ENCODE measurements at regions not wholly inside any gene's neighbourhood (a gene's known extent, or its start where the extent isn't known, plus 50 kb on each side); places are given as distances from the start of the nearest gene placed in this dataset.

- Histone ChIP-seq H3K27ac (no peak overlapping the region), H3K4me1 (replicated peaks) (no peaks in the 10 kb centered on the region), H3K9me3 (no peaks in the 10 kb centered on the region), H3K36me3 (no peaks in the 10 kb centered on the region), H3K4me3 (no peak overlapping the region), H3K27me3 (replicated peaks; ENCODE audit: insufficient read depth) (no peaks in the 10 kb centered on the region)
- intact Hi-C loops (cut with DNase I), result no loop called here
- WGBS, result 86% methylated on average over 3 of the region's 3 CpGs
- TF ChIP-seq POLR2AphosphoS5 (IDR thresholded peaks at IDR 0.05), result no peak
- no peak for TF ChIP-seq CTCF (IDR thresholded peaks at IDR 0.05)
- TF ChIP-seq POLR2A (IDR thresholded peaks at IDR 0.05), result no peak
- no peak for DNase-seq (ENCODE audit: low spot score)
Measured at GRCh38 chr3:88979760-88980159, 127.7 kb upstream of the EPHA3 start.

GRCh38 chr3:88983458-88983857 lies 124.0 kb upstream of the EPHA3 start:
- WGBS, result 93% methylated on average over 1 of the region's 1 CpG
- no peak for DNase-seq (ENCODE audit: low spot score)
- Histone ChIP-seq H3K9me3 (no peaks in the 10 kb centered on the region), H3K4me1 (replicated peaks) (no peaks in the 10 kb centered on the region), H3K4me3 (no peak overlapping the region), H3K36me3 (no peaks in the 10 kb centered on the region), H3K27me3 (replicated peaks; ENCODE audit: insufficient read depth) (no peaks in the 10 kb centered on the region), H3K27ac (no peak overlapping the region)
- intact Hi-C loops (cut with DNase I), result no loop called here
- TF ChIP-seq POLR2A (IDR thresholded peaks at IDR 0.05) (no peak), POLR2AphosphoS5 (IDR thresholded peaks at IDR 0.05) (no peak), CTCF (IDR thresholded peaks at IDR 0.05) (no peak)

GRCh38 chr3:88984256-88984655 lies 123.2 kb upstream of the EPHA3 start:
- Histone ChIP-seq H3K4me1 (replicated peaks) (no peaks in the 10 kb centered on the region), H3K9me3 (no peaks in the 10 kb centered on the region), H3K36me3 (no peaks in the 10 kb centered on the region), H3K27ac (no peak overlapping the region), H3K27me3 (replicated peaks; ENCODE audit: insufficient read depth) (no peaks in the 10 kb centered on the region), H3K4me3 (no peak overlapping the region)
- DNase-seq (ENCODE audit: low spot score), result no peak
- 17% methylated on average over 2 of the region's 2 CpGs for WGBS
- intact Hi-C loops (cut with DNase I), result no loop called here
- no peak for TF ChIP-seq POLR2A (IDR thresholded peaks at IDR 0.05)
- TF ChIP-seq CTCF (IDR thresholded peaks at IDR 0.05), result no peak
- no peak for TF ChIP-seq POLR2AphosphoS5 (IDR thresholded peaks at IDR 0.05)

- Histone ChIP-seq H3K27me3 (replicated peaks; ENCODE audit: insufficient read depth) (no peaks in the 10 kb centered on the region), H3K4me3 (no peak overlapping the region), H3K9me3 (no peaks in the 10 kb centered on the region), H3K4me1 (replicated peaks) (no peaks in the 10 kb centered on the region), H3K36me3 (no peaks in the 10 kb centered on the region), H3K27ac (no peak overlapping the region)
- TF ChIP-seq CTCF (IDR thresholded peaks at IDR 0.05) (no peak), POLR2AphosphoS5 (IDR thresholded peaks at IDR 0.05) (no peak), POLR2A (IDR thresholded peaks at IDR 0.05) (no peak)
- no peak for DNase-seq (ENCODE audit: low spot score)
- WGBS, result 90% methylated on average over 2 of the region's 2 CpGs
- intact Hi-C loops (cut with DNase I), result no loop called here
Measured at GRCh38 chr3:88984832-88985231, 122.6 kb upstream of the EPHA3 start.

GRCh38 chr3:88985491-88985890 lies 121.9 kb upstream of the EPHA3 start:
- Histone ChIP-seq H3K4me3 (no peak overlapping the region), H3K4me1 (replicated peaks) (no peaks in the 10 kb centered on the region), H3K27ac (no peak overlapping the region), H3K27me3 (replicated peaks; ENCODE audit: insufficient read depth) (no peaks in the 10 kb centered on the region), H3K36me3 (no peaks in the 10 kb centered on the region), H3K9me3 (no peaks in the 10 kb centered on the region)
- TF ChIP-seq POLR2AphosphoS5 (IDR thresholded peaks at IDR 0.05) (no peak), CTCF (IDR thresholded peaks at IDR 0.05) (no peak), POLR2A (IDR thresholded peaks at IDR 0.05) (no peak)
- 85% methylated on average over 1 of the region's 1 CpG for WGBS
- DNase-seq (ENCODE audit: low spot score), result no peak
- intact Hi-C loops (cut with DNase I), result no loop called here

Measured in prostate gland (tissue), 2 donors.